Ovary (tissue), 3 donors: ENCODE measurements at regions not wholly inside any gene's neighbourhood (a gene's known extent, or its start where the extent isn't known, plus 50 kb on each side); places are given as distances from the start of the nearest gene placed in this dataset.

Experiments used
- EP300 ChIP-seq: sonication (generic); formaldehyde crosslinking; IDR thresholded peaks from one replicate; pipeline ENCODE4 v1.6.1; 2017; ENCODE audit warnings: antibody characterized with exemption
- TF ChIP-seq, protein P1 (sequence below), 3 donors: fragments of 450-650 bp in 2 of 3; fragments of 200-600 bp in 1 of 3; IDR thresholded peaks; one replicate each; pipeline versions ENCODE4 v1.5.1 to v1.8.0; 2016 to 2022; ENCODE audit warnings: antibody characterized with exemption in 3 of 3, mild to moderate bottlenecking in 1 of 3
- donor health status: DM: no; HTN: no; CAD: no.

DNA sequence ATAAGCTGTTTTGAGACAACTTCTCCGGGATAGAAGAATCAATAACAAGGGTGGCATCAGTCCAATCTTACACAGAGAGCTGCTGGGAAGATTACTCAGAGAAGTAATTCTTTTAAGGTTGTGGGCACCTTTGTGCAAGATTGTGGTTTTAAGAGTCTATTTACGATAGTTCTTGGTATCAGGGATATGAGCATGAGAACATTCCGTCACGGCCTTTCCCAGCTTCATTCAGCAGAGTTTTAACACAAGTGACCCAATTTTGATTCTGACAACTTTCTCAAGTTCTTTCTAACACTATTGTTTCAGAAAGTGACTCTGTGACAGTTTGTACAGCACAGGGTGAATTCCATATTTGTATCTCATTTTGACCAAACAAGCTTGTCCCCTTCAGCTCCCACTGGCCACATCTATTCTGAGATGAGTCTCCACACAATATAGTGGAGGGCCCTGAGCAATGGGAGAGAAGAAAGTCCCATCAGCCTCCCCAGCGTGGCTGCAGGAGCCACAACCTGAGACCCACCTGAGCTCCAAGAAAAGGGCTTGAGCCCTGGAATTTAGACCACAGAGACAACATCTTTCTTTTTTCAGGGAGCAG lies 869.2 kb downstream of the TMEM121 start:
- TF ChIP-seq EP300 = no peak
- TF ChIP-seq, protein P1, sequence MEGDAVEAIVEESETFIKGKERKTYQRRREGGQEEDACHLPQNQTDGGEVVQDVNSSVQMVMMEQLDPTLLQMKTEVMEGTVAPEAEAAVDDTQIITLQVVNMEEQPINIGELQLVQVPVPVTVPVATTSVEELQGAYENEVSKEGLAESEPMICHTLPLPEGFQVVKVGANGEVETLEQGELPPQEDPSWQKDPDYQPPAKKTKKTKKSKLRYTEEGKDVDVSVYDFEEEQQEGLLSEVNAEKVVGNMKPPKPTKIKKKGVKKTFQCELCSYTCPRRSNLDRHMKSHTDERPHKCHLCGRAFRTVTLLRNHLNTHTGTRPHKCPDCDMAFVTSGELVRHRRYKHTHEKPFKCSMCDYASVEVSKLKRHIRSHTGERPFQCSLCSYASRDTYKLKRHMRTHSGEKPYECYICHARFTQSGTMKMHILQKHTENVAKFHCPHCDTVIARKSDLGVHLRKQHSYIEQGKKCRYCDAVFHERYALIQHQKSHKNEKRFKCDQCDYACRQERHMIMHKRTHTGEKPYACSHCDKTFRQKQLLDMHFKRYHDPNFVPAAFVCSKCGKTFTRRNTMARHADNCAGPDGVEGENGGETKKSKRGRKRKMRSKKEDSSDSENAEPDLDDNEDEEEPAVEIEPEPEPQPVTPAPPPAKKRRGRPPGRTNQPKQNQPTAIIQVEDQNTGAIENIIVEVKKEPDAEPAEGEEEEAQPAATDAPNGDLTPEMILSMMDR (IDR thresholded peaks at IDR 0.05) = no peak
